DOHH2 (cell line): ENCODE measurements at regions not wholly inside any gene's neighbourhood (a gene's known extent, or its start where the extent isn't known, plus 50 kb on each side); places are given as distances from the start of the nearest gene placed in this dataset.

Experiments used
- H3F3A ChIP-seq: fragments of 200-600 bp; sonication (generic), shearing (Covaris generic); 2 replicates; pipeline ENCODE4 v1.6.0; 2016; ENCODE audit warnings: antibody characterized with exemption, mild to moderate bottlenecking; ENCODE audit not compliant: control insufficient read depth, insufficient read depth
- H3K27ac ChIP-seq: fragments of 200-600 bp; sonication (generic); 2 replicates; pipeline ENCODE4 v1.5.1; 2014; ENCODE audit warnings: low read depth, mild to moderate bottlenecking, low read length, moderate library complexity
- H3K27me3 ChIP-seq: fragments of 200-600 bp; sonication (generic); 2 replicates; pipeline ENCODE4 v1.6.1; 2014; ENCODE audit warnings: mild to moderate bottlenecking, low read length, mixed read lengths; ENCODE audit not compliant: control insufficient read depth
- H3K36me3 ChIP-seq: fragments of 200-600 bp; sonication (generic); 2 replicates; pipeline ENCODE4 v1.6.1; 2014; ENCODE audit warnings: mild to moderate bottlenecking, low read length, moderate library complexity, mixed read lengths; ENCODE audit not compliant: control insufficient read depth
- H3K4me1 ChIP-seq: fragments of 200-600 bp; sonication (generic); 2 replicates; pipeline ENCODE4 v1.6.1; 2014; ENCODE audit warnings: mild to moderate bottlenecking, low read length, mixed read lengths; ENCODE audit not compliant: control insufficient read depth
- H3K4me2 ChIP-seq: fragments of 200-600 bp; sonication (generic); 2 replicates; pipeline ENCODE4 v1.6.0; 2014; ENCODE audit warnings: mild to moderate bottlenecking, low read length, moderate library complexity
- H3K4me3 ChIP-seq: fragments of 200-600 bp; sonication (generic); 2 replicates; pipeline ENCODE4 v1.5.1; 2014; ENCODE audit warnings: mild to moderate bottlenecking, low read length, mixed read lengths
- H3K79me2 ChIP-seq: fragments of 200-600 bp; sonication (generic); 2 replicates; pipeline ENCODE4 v1.6.1; 2014; ENCODE audit warnings: mild to moderate bottlenecking, low read length, mixed read lengths; ENCODE audit not compliant: control insufficient read depth
- H3K9me2 ChIP-seq: fragments of 200-600 bp; sonication (generic); replicated peaks from 2 replicates; pipeline ENCODE4 v1.6.1; 2014; ENCODE audit warnings: mild to moderate bottlenecking, low read length, mixed read lengths; ENCODE audit not compliant: control insufficient read depth
- H3K9me3 ChIP-seq: fragments of 200-600 bp; sonication (generic); 2 replicates; pipeline ENCODE4 v1.6.1; 2014; ENCODE audit warnings: antibody characterized with exemption, low read length, mixed read lengths; ENCODE audit not compliant: control insufficient read depth, insufficient read depth
- H4K20me1 ChIP-seq: fragments of 200-600 bp; sonication (generic); 2 replicates; pipeline ENCODE4 v1.6.0; 2014; ENCODE audit warnings: low read depth, mild to moderate bottlenecking, antibody characterized with exemption, low read length, moderate library complexity; ENCODE audit not compliant: control insufficient read depth, insufficient read depth
- EZH2phosphoT487 ChIP-seq: fragments of 200-600 bp; sonication (generic); IDR thresholded peaks from 2 replicates; pipeline ENCODE4 v1.6.1; 2017; ENCODE audit warnings: borderline replicate concordance, mild to moderate bottlenecking, antibody characterized with exemption, low read length, moderate library complexity, mixed read lengths
- TF ChIP-seq, protein P1 (sequence below): fragments of 200-600 bp; sonication (generic); IDR thresholded peaks from one replicate; pipeline ENCODE4 v1.5.1; 2014; ENCODE audit warnings: antibody characterized with exemption, mild to moderate bottlenecking, low read depth, low read length; ENCODE audit not compliant: poor library complexity, severe bottlenecking

DNA sequence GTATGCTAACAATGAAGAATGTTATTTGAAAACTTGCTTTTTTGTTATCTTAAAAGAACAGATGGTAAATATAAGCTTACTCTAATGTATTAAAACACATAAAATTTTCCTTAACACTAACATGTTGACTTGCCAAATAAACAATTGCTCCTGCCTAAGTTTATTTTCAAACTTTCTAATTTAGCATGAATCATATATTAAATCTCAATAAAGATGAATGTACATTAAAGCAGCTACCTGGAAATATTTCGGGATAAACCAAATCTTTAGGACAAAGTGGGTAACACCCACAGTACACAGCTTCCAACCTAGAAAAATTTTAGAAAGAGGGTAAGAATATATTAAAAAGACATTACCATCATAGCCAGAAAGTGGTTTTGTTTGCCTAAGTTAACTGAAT lies 567.4 kb downstream of the ZEB2 start:
- Histone ChIP-seq H3K4me3 (no peak overlapping the region), H3K79me2 (no peaks in the 10 kb centered on the region), H3K9me2 (no peaks in the 10 kb centered on the region), H3K4me1 (no peaks in the 10 kb centered on the region), H3K9me3 (no peaks in the 10 kb centered on the region), H3F3A (no peaks in the 10 kb centered on the region), H4K20me1 (no peaks in the 10 kb centered on the region), H3K27ac (no peak overlapping the region), H3K4me2 (no peak overlapping the region), H3K27me3 (no peaks in the 10 kb centered on the region), H3K36me3 (no peaks in the 10 kb centered on the region)
- TF ChIP-seq EZH2phosphoT487 = no peak
- TF ChIP-seq, protein P1, sequence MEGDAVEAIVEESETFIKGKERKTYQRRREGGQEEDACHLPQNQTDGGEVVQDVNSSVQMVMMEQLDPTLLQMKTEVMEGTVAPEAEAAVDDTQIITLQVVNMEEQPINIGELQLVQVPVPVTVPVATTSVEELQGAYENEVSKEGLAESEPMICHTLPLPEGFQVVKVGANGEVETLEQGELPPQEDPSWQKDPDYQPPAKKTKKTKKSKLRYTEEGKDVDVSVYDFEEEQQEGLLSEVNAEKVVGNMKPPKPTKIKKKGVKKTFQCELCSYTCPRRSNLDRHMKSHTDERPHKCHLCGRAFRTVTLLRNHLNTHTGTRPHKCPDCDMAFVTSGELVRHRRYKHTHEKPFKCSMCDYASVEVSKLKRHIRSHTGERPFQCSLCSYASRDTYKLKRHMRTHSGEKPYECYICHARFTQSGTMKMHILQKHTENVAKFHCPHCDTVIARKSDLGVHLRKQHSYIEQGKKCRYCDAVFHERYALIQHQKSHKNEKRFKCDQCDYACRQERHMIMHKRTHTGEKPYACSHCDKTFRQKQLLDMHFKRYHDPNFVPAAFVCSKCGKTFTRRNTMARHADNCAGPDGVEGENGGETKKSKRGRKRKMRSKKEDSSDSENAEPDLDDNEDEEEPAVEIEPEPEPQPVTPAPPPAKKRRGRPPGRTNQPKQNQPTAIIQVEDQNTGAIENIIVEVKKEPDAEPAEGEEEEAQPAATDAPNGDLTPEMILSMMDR = no peak

- Histone ChIP-seq H3K27ac (no peak overlapping the region), H3K79me2 (no peaks in the 10 kb centered on the region), H3K9me2 (no peaks in the 10 kb centered on the region), H4K20me1 (no peaks in the 10 kb centered on the region), H3K4me1 (no peaks in the 10 kb centered on the region), H3F3A (no peaks in the 10 kb centered on the region), H3K4me2 (no peak overlapping the region), H3K9me3 (no peaks in the 10 kb centered on the region), H3K36me3 (no peaks in the 10 kb centered on the region), H3K27me3 (no peaks in the 10 kb centered on the region), H3K4me3 (no peak overlapping the region)
- TF ChIP-seq EZH2phosphoT487 = no peak
- TF ChIP-seq, protein P1 = no peak
These were observed 569.2 kb downstream of the ZEB2 start for GRCh38 chr2:143950704-143951103.

DNA sequence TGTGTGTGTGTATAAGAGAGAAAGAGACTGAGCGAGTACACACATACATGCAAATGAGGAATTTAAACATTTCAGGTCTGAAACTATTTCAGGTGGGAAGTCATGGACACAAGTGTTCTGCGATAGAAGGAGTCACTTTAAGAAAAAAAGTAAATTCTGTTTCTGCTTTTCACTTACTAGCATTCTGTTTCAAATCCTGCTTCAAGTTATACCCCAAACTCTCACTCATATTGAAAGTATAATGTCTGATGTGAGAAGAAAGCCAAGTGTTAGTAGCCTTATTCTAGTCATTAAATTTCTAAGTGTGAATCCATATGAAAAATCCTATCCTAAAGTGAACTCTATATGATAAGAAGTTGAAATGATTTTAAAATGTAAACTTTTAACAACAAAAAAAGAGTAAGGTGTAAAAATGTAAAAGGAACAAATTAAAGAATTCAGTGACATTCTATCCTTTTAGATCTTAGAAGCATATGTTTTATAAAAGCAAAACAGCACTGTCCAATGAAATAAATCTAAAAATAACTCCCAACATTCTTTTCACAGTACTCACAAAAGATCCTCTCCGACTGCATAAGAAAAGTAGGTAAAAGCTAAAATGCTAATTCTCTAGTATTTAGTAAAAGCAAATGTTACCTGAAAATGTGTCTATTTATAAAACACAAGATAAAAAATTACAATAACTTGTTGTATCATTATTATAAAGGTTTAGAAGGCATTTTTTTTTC lies 570.6 kb downstream of the ZEB2 start:
- no peak overlapping the region for H3K4me3 ChIP-seq
- no peaks in the 10 kb centered on the region for H3K9me3 ChIP-seq
- H3K27me3 ChIP-seq = no peaks in the 10 kb centered on the region
- no peak overlapping the region for H3K4me2 ChIP-seq
- H3K4me1 ChIP-seq = no peaks in the 10 kb centered on the region
- no peaks in the 10 kb centered on the region for H4K20me1 ChIP-seq
- H3K79me2 ChIP-seq = no peaks in the 10 kb centered on the region
- H3K36me3 ChIP-seq = no peaks in the 10 kb centered on the region
- H3F3A ChIP-seq = no peaks in the 10 kb centered on the region
- H3K27ac ChIP-seq = no peak overlapping the region
- TF ChIP-seq, protein P1 = no peak
- no peak for TF ChIP-seq EZH2phosphoT487
- H3K9me2 ChIP-seq = no peaks in the 10 kb centered on the region
